SU-DHL-6 (cell line): ENCODE measurements at regions not wholly inside any gene's neighbourhood (a gene's known extent, or its start where the extent isn't known, plus 50 kb on each side); places are given as distances from the start of the nearest gene placed in this dataset.

ENCODE experiments used
- H2AFZ ChIP-seq: fragments of 200-600 bp; sonication (generic); 2 replicates; pipeline ENCODE4 v1.6.1; 2014; ENCODE audit warnings: low read depth, mild to moderate bottlenecking, moderate library complexity, mixed read lengths, antibody characterized with exemption, low read length; ENCODE audit not compliant: severe bottlenecking
- H3F3A ChIP-seq: fragments of 200-600 bp; shearing (Covaris generic); 2 replicates; pipeline ENCODE4 v1.6.0; 2016; ENCODE audit warnings: antibody characterized with exemption, mild to moderate bottlenecking; ENCODE audit not compliant: insufficient read depth
- H3K27ac ChIP-seq: fragments of 200-600 bp; sonication (generic); 2 replicates; pipeline ENCODE4 v1.5.1; 2016; ENCODE audit warnings: low read depth, mild to moderate bottlenecking, low read length, moderate library complexity, mixed read lengths
- H3K27me3 ChIP-seq: fragments of 200-600 bp; sonication (generic), shearing (Covaris generic); 2 replicates; pipeline ENCODE4 v1.6.0; 2014; ENCODE audit warnings: mild to moderate bottlenecking, low read length
- H3K36me3 ChIP-seq: fragments of 200-600 bp; sonication (generic); 2 replicates; pipeline ENCODE4 v1.6.1; 2014; ENCODE audit warnings: mild to moderate bottlenecking, low read length, mixed read lengths
- H3K4me2 ChIP-seq: fragments of 300-600, 200-600 bp; shearing (Covaris generic), sonication (generic); 2 replicates; pipeline ENCODE4 v1.6.0; 2014; ENCODE audit warnings: low read length, low read depth, mild to moderate bottlenecking; ENCODE audit not compliant: poor library complexity, severe bottlenecking
- H3K4me3 ChIP-seq: fragments of 200-600 bp; sonication (generic); 2 replicates; pipeline ENCODE4 v1.5.1; 2014; ENCODE audit warnings: antibody characterized with exemption, low read length, mild to moderate bottlenecking, mixed read lengths; ENCODE audit not compliant: insufficient read depth, poor library complexity, severe bottlenecking
- H3K79me2 ChIP-seq: fragments of 200-600 bp; sonication (generic); 2 replicates; pipeline ENCODE4 v1.6.1; 2014; ENCODE audit warnings: mild to moderate bottlenecking, low read length, moderate library complexity; ENCODE audit not compliant: insufficient read depth
- H3K9ac ChIP-seq: fragments of 200-600 bp; sonication (generic); 2 replicates; pipeline ENCODE4 v1.7.0; 2014; ENCODE audit warnings: mild to moderate bottlenecking, low read length
- H3K9me2 ChIP-seq: fragments of 200-600 bp; sonication (generic); replicated peaks from 2 replicates; pipeline ENCODE4 v1.6.1; 2014; ENCODE audit warnings: low read length; ENCODE audit not compliant: insufficient read depth
- H3K9me3 ChIP-seq: fragments of 200-600 bp; sonication (generic); 2 replicates; pipeline ENCODE4 v1.6.1; 2014; ENCODE audit warnings: low read length, mixed read lengths; ENCODE audit not compliant: insufficient read depth
- H4K20me1 ChIP-seq: fragments of 200-600 bp; sonication (generic); 2 replicates; pipeline ENCODE4 v1.6.1; 2014; ENCODE audit warnings: low read depth, mild to moderate bottlenecking, antibody characterized with exemption, low read length, moderate library complexity, mixed read lengths
- EZH2phosphoT487 ChIP-seq: fragments of 200-600 bp; sonication (generic), shearing (Covaris generic); conservative IDR thresholded peaks from 2 replicates; pipeline ENCODE4 v1.6.1; 2018; ENCODE audit warnings: mild to moderate bottlenecking, antibody characterized with exemption, low read length, moderate library complexity, mixed read lengths
- TF ChIP-seq, protein P1 (sequence below): fragments of 200-600 bp; sonication (generic); IDR thresholded peaks from one replicate; pipeline ENCODE4 v1.5.1; 2017; ENCODE audit warnings: antibody characterized with exemption, mild to moderate bottlenecking, low read length, moderate library complexity; ENCODE audit not compliant: insufficient read depth, poor library complexity, severe bottlenecking

DNA sequence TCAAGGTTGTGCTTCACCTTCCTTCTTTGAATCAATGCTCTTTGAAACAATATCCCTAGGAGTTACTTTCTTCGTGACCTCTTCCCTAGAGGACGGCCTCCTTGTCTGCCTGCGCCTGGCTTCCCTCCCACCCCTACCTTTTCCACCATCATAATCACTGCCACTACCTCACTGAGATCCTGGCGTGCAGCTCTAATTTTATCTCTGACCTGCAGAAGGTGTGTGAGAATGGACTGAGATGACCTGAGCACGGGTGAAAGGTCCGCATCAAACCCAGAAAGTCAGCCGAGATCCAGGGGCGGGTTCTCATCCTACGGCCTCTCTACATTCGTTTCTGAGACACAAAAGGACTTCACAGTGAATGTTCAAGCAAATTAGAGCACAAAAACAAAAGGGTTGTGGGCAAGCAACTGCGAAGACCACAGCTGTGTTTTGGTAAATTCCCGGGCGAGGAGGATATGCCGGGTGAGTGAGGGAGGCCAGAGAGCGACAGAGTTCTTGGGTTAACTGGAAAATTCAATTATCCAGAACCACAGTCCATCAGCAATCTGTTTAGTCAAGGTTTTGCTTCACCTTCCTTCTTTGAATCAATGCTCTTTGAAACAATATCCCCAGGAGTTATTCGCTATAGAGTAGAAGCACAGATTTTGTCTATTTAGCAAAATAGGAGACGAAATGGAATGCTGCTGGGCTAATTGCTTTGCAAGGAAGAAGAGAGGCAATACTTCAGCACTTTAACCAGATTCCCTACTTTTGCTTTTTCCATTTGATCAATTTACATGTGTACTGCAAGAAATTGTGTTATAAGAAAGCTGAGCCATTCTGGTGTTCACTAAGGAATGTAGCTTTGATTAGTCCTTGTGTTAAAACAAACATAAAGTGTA is 212.6 kb downstream of the ACKR3 start:
- Histone ChIP-seq H2AFZ (no peak overlapping the region), H3K36me3 (no peaks in the 10 kb centered on the region), H3K27me3 (no peaks in the 10 kb centered on the region), H3K79me2 (no peaks in the 10 kb centered on the region), H3K4me2 (no peak overlapping the region), H3K9me3 (no peaks in the 10 kb centered on the region), H3K9me2 (no peaks in the 10 kb centered on the region), H3K9ac (no peak overlapping the region), H4K20me1 (no peaks in the 10 kb centered on the region), H3F3A (no peaks in the 10 kb centered on the region), H3K27ac (no peak overlapping the region), H3K4me3 (no peak overlapping the region)
- no peak for TF ChIP-seq EZH2phosphoT487
- TF ChIP-seq, protein P1, sequence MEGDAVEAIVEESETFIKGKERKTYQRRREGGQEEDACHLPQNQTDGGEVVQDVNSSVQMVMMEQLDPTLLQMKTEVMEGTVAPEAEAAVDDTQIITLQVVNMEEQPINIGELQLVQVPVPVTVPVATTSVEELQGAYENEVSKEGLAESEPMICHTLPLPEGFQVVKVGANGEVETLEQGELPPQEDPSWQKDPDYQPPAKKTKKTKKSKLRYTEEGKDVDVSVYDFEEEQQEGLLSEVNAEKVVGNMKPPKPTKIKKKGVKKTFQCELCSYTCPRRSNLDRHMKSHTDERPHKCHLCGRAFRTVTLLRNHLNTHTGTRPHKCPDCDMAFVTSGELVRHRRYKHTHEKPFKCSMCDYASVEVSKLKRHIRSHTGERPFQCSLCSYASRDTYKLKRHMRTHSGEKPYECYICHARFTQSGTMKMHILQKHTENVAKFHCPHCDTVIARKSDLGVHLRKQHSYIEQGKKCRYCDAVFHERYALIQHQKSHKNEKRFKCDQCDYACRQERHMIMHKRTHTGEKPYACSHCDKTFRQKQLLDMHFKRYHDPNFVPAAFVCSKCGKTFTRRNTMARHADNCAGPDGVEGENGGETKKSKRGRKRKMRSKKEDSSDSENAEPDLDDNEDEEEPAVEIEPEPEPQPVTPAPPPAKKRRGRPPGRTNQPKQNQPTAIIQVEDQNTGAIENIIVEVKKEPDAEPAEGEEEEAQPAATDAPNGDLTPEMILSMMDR = no peak

DNA sequence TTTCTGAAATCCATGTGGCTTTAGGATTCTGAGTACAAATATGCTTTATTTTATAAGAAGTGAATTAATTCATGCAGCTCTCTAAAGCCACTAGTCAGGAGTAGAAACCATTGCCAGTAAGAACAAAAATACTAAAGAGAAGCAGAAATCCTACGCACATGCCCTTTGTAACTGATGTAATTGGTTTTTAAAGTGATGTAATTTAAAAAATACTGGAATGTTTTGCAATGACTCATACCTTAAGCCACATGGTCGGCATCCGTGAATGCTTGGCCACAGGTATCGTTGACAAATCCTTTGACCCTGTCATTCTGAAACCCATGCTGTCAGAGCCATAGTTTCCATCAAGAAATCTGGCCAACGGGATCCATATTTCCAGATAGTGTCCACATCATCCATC is 213.3 kb downstream of the ACKR3 start:
- no peaks in the 10 kb centered on the region for H3K27me3 ChIP-seq
- no peak overlapping the region for H3K27ac ChIP-seq
- no peak overlapping the region for H3K4me3 ChIP-seq
- no peak overlapping the region for H3K4me2 ChIP-seq
- no peak overlapping the region for H3K9ac ChIP-seq
- H4K20me1 ChIP-seq = no peaks in the 10 kb centered on the region
- H3K36me3 ChIP-seq = no peaks in the 10 kb centered on the region
- no peaks in the 10 kb centered on the region for H3K9me2 ChIP-seq
- H2AFZ ChIP-seq = no peak overlapping the region
- no peaks in the 10 kb centered on the region for H3K79me2 ChIP-seq
- TF ChIP-seq EZH2phosphoT487 = no peak
- TF ChIP-seq, protein P1 = no peak
- H3K9me3 ChIP-seq = no peaks in the 10 kb centered on the region
- no peaks in the 10 kb centered on the region for H3F3A ChIP-seq

DNA sequence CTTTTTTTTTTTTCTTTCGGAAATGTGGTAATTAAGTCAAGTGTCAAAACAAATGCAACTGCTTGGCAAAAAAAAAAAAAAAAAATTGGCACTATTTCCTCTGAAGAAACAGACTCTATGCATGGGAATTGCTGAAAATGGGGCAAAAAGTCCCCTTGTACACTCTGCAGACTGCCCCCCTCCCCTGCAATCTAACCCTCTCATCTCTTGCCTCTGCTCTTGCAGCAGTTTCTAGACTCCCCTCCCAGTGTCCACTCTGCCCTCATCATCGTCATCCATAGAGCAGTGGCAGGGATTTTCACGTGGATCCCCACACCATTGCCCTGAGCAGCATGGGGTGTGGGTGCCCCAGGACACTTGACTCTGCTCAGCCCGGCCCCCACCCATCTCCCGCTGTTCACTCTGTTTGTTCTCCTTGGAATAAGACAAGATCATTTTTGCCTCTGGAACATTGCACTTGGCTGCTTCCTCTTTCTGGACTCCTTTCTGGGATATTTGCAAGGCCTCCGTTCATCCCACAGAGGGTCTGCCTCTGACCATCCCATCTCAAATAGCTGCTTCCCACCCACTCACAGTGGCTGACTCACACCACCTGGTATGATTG is 213.9 kb downstream of the ACKR3 start:
- Histone ChIP-seq H4K20me1 (no peaks in the 10 kb centered on the region), H3K9me2 (no peaks in the 10 kb centered on the region), H3K27ac (no peak overlapping the region), H2AFZ (no peak overlapping the region), H3F3A (no peaks in the 10 kb centered on the region), H3K9ac (no peak overlapping the region), H3K27me3 (no peaks in the 10 kb centered on the region), H3K9me3 (no peaks in the 10 kb centered on the region), H3K36me3 (no peaks in the 10 kb centered on the region), H3K79me2 (no peaks in the 10 kb centered on the region), H3K4me2 (no peak overlapping the region), H3K4me3 (no peak overlapping the region)
- TF ChIP-seq, protein P1 = no peak
- no peak for TF ChIP-seq EZH2phosphoT487
